ENCODE measurements at regions not wholly inside any gene's neighbourhood (a gene's known extent, or its start where the extent isn't known, plus 50 kb on each side); places are given as distances from the start of the nearest gene placed in this dataset.
"Not testable (repeated sequence)": the region's sequence is repeated elsewhere in the genome, so short reads cannot be mapped to it uniquely, and the experiment has no call there.

GRCh38 chr9:28524309-28524708 is 951.0 kb upstream of the C9orf72 start:
- not testable (repeated sequence) for DNase-seq

GRCh38 chr9:28528049-28528448 is 954.8 kb upstream of the C9orf72 start:
- no peak for DNase-seq

DNA sequence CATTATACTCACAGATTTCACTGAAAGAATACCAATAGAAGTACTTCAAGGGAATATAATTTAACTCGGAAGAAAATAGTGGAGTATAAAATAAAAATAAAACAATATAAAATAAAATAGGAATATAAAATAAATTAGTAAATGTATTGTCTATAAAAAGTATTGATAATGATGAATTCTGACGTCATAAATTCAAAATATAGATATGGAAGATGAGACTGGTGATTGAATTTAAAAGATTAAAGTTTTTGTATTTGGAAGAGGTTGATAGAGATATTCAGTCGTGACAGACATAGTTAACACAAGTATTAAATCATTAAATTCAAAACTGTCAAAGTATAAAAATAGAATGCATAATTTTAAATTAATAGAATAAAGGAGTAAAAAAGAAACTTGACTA is 964.9 kb upstream of the C9orf72 start:
- DNase-seq: no peak

- no peak for DNase-seq
These were observed 966.3 kb upstream of the C9orf72 start for GRCh38 chr9:28539434-28540070.

DNA sequence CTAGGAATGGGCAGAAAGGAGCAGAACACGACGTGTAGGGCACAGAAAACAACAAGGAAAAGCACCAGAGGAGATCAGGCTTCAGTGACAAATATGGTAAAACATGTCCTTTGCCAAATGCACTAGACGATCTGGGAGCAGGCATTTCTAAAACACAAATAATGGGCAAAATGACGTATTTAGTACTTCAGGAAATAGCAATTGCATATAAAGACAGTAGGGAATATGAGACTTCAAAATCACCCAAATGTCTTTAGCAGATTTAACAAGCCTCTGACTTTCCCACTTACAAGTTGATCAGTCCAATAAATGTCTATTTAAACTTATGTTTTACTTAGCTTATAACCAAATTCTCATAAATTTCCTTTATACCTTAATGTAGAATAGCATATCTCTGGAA is 969.6 kb upstream of the C9orf72 start:
- no peak for DNase-seq

GRCh38 chr9:28547527-28547926 is 974.2 kb upstream of the C9orf72 start:
- DNase-seq: no peak

GRCh38 chr9:28563291-28563934 is 990.1 kb upstream of the C9orf72 start:
- DNase-seq: no peak

GRCh38 chr9:28583832-28584231 is 1010.6 kb upstream of the C9orf72 start:
- DNase-seq: no peak

GRCh38 chr9:28584542-28584941 is 1011.3 kb upstream of the C9orf72 start:
- no peak for DNase-seq

GRCh38 chr9:28587052-28587451 is 1013.8 kb upstream of the C9orf72 start:
- DNase-seq: no peak

DNA sequence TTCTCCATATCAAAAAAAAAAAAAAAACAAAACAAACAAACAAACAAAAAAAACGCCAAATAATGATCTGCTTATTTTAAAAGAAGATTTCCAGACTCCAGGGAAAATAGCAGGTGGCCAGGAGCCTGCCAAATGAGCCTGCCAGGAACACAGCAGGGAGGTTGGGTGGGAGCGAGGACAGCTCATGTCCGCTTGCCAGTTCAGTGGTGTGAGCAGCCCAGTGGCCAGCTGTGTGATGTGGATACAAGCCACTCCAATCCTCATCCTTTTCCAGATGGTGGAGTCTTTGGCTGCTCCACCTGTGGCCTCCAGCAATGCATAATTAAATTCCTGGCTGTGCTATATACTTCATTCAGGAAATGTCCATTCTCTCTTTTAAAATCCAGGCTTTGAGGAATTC is 1025.1 kb upstream of the C9orf72 start:
- no peak for DNase-seq

DNA sequence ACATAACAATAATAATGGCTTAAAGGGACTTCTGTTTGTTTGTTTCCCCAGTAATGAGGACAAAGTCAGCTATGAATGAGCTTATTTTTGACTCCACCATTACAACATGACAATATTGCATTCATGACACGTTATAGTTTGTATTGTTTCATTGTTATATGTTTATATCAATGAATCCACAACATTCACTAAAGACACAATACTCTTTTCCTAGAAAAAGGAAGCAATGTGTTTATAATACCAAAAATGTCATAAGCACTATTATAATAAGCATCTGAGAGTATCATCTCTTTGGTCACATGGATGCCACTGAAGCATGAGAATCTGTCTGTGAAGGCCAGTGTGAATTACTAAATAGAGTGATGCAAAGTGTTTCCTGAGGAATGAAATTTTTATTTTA is 1026.9 kb upstream of the C9orf72 start:
- DNase-seq: no peak

- DNase-seq: no peak
These were observed 1034.6 kb upstream of the C9orf72 start for GRCh38 chr9:28607843-28608242.

DNA sequence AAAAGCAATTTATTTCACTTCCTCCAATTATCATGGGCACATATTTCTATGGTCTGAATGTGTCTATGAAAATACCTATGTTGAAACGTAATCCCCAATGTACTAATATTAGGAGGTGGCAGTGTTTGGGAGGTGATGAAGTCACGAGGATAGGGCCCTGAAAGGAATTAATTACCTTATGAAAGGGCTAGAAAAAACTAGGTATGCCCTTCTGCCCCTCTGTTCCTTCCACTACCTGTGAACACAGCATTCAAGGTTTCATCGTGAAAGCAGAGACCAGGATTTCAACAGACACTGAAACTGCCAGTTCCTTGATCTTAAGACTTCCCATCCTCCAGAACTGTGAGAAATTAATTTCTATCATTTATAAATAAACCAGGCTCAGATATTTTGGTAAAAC is 1037.1 kb upstream of the C9orf72 start:
- no peak for DNase-seq

DNA sequence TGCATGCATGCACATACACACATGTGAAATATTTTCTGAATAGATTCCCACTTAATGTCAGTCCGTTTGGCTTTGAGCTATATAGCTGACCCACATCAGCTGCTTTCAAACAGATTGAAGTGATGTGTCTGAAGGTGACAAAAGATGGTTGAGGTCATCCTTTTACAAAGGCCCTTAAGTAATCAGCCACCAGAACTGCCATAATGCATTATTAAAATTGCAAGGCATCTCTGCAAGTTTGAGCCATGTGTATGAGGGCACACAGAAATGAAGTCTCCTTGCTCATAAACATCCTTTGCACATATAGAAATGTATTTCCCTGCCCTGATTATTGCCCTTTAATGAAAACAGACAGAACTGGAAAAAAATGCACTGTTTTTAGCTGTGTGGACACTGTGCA is 1043.0 kb upstream of the C9orf72 start:
- no peak for DNase-seq

GRCh38 chr9:28620011-28620410 is 1046.7 kb upstream of the C9orf72 start:
- DNase-seq: no peak

- DNase-seq: no peak
These were observed 1047.4 kb upstream of the C9orf72 start for GRCh38 chr9:28620661-28621060.

- no peak for DNase-seq
These were observed 1051.5 kb upstream of the C9orf72 start for GRCh38 chr9:28624771-28625170.

DNA sequence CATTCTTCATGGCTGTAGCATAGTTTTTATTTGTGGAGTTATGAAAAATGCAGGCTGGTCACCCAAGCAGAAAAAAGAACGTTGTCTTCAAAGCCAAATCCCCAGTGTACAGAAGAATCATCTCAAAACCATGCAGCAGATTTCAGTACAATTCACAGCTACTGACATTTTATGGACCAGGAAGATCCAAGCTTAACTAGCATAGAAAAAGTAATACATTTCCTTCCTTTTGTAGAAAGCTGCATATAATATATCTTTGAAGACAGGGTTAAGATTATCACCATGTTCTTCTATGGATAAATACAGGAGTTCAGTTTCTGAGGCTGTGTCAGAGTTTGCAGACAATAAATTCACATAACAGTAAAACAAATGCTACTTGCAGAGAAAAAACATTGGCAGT is 1054.8 kb upstream of the C9orf72 start:
- DNase-seq: no peak

- no peak for DNase-seq
These were observed 1075.4 kb upstream of the C9orf72 start for GRCh38 chr9:28648723-28649122.

GRCh38 chr9:28650327-28650726 is 1077.0 kb upstream of the C9orf72 start:
- no peak for DNase-seq

DNA sequence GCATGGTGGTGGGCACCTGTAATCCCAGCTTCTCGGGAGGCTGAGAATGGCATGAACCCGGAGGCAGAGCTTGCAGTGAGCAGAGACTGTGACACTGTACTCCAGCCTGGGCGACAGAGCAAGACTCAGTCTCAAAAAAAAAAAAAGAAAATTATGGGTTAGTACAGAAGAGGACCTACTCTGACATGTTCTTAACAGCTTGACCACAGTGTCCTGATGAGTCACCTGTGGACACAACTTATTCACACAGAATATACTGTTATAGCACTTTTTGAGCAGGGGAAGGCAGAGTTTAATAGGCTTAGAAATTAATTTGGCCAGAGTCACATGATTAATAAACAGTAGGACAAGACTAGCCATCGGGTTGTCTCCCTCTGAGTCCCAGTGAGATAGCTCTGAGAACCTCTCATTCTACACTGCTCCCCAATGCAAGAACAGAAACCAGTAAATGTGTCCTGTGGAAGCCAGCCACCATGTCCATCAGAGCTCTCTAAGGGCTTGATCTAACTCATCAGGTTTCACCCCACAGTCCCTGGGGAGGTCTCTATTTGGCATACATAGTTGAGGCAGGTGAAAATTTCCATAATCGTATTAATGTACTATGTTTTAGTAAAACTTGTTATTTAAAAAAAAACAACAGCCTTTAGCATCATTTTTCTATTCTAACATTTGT is 1077.9 kb upstream of the C9orf72 start:
- DNase-seq: no peak

GRCh38 chr9:28653216-28653615 is 1079.9 kb upstream of the C9orf72 start:
- no peak for DNase-seq

GRCh38 chr9:28656727-28657126 is 1083.4 kb upstream of the C9orf72 start:
- no peak for DNase-seq

DNA sequence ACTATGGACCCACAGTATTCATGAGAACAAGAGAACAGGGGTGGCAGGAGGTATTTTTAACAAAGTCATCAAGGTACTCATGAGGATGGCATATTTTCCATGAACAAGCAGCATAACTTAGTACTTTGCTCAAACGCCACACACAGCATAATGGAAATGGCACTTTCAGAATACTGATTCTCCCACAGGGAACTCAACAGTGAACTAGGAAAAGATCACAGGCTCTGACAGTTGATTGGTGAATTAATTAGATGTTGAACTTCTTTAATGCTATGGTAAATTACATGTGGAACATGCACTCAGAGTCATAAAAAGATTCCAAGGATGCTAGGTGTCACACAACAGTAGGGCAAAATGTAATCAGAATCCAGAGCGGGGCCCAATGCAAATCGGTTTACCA is 1088.6 kb upstream of the C9orf72 start:
- DNase-seq: no peak

Measured in CD4-positive, alpha-beta T cell treated with Interferon alpha-2 for 1 hour (primary cell).